ENCODE measurements at regions not wholly inside any gene's neighbourhood (a gene's known extent, or its start where the extent isn't known, plus 50 kb on each side); places are given as distances from the start of the nearest gene placed in this dataset.
A peak's percentile ranks its signal among the peaks of the same experiment; 100 is the strongest.

GRCh38 chr14:71713451-71713850 lies 218.8 kb upstream of the RGS6 start:
- Histone ChIP-seq H2BK15ac (ENCODE audit: low read depth, poor library complexity, severe bottlenecking) (no peak overlapping the region), H3K4me3 (ENCODE audit: insufficient read depth in 1 of 2, low read depth in 1 of 2, low read length in 2 of 2) (peak overlapping the region in 1 of 2 experiments; percentile 12), H3K79me1 (replicated peaks; ENCODE audit: low read length, poor library complexity, severe bottlenecking) (peaks cover 2% of the 10 kb centered on the region), H3K9ac (ENCODE audit: low read length) (no peak overlapping the region), H3K23ac (ENCODE audit: low read length in 2 of 2) (no peak overlapping the region), H3K4me2 (ENCODE audit: low read length, poor library complexity, severe bottlenecking) (no peak overlapping the region), H4K8ac (ENCODE audit: low read length) (no peak overlapping the region), H3K27me3 (ENCODE audit: control insufficient read depth in 1 of 2, insufficient read depth in 1 of 2, low read length in 2 of 2) (no peaks in the 10 kb centered on the region), H3K4me1 (ENCODE audit: control insufficient read depth, insufficient read depth, low read depth, low read length) (peaks cover 1% of the 10 kb centered on the region), H2BK5ac (ENCODE audit: low read depth, low read length, poor library complexity, severe bottlenecking) (no peak overlapping the region), H2AFZ (ENCODE audit: low read depth, low read length) (no peak overlapping the region), H3K9me3 (ENCODE audit: control insufficient read depth, low read length) (no peaks in the 10 kb centered on the region), H3K36me3 (ENCODE audit: control insufficient read depth in 1 of 2, insufficient read depth in 2 of 2, low read depth in 1 of 2, low read length in 2 of 2) (peaks cover 5 to 8% of the 10 kb centered on the region in 2 experiments), H2BK12ac (ENCODE audit: low read length in 2 of 2) (no peak overlapping the region), H3K14ac (ENCODE audit: low read length in 2 of 2) (no peak overlapping the region), H3K18ac (ENCODE audit: low read depth in 1 of 2, low read length in 2 of 2) (no peak overlapping the region), H2BK120ac (ENCODE audit: low read depth, low read length) (no peak overlapping the region), H3K27ac (ENCODE audit: low read length, poor library complexity, severe bottlenecking) (no peak overlapping the region), H4K91ac (ENCODE audit: low read length) (no peak overlapping the region), H2AK5ac (ENCODE audit: low read length, severe bottlenecking) (no peak overlapping the region), H3K4ac (ENCODE audit: low read depth in 1 of 2, low read length in 2 of 2) (no peak overlapping the region)
- no peak for DNase-seq
- WGBS, result no CpG with 5 or more reads among the region's 1 CpG

DNA sequence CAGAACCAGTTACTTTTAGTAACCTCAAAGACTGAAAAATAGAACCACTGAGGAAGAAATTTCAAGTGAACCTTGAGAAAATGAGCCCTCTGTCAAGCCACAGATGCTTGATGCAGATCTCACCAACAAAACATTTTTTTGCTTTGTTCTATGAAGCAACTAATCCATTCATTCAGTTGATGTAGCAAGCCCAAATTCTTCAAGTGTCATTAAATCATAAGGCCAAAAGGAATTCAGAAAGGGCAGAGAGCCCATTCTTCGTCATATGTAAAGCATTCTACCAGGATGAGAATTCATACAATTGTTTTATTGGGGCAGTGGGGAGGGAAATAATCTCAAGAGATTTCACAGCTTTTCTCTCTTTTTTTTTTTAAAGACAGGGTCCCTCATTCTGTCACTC lies 218.0 kb upstream of the RGS6 start:
- H2BK15ac ChIP-seq (ENCODE audit: low read depth, poor library complexity, severe bottlenecking), result no peak overlapping the region
- H2BK120ac ChIP-seq (ENCODE audit: low read depth, low read length), result no peak overlapping the region
- no peak overlapping the region for H4K91ac ChIP-seq (ENCODE audit: low read length)
- H3K27ac ChIP-seq (ENCODE audit: low read length, poor library complexity, severe bottlenecking), result no peak overlapping the region
- H3K23ac ChIP-seq (ENCODE audit: low read length in 2 of 2), result no peak overlapping the region
- no peak for DNase-seq
- H3K27me3 ChIP-seq (ENCODE audit: control insufficient read depth in 1 of 2, insufficient read depth in 1 of 2, low read length in 2 of 2), result no peaks in the 10 kb centered on the region
- H3K14ac ChIP-seq (ENCODE audit: low read length in 2 of 2), result no peak overlapping the region
- no peaks in the 10 kb centered on the region for H3K9me3 ChIP-seq (ENCODE audit: control insufficient read depth, low read length)
- H2BK12ac ChIP-seq (ENCODE audit: low read length in 2 of 2), result no peak overlapping the region
- H2AFZ ChIP-seq (ENCODE audit: low read depth, low read length), result no peak overlapping the region
- H2AK5ac ChIP-seq (ENCODE audit: low read length, severe bottlenecking), result no peak overlapping the region
- H3K79me1 ChIP-seq (replicated peaks; ENCODE audit: low read length, poor library complexity, severe bottlenecking), result peaks cover 2% of the 10 kb centered on the region
- H3K4ac ChIP-seq (ENCODE audit: low read depth in 1 of 2, low read length in 2 of 2), result no peak overlapping the region
- WGBS, result 78% methylated on average over 1 of the region's 1 CpG
- H2BK5ac ChIP-seq (ENCODE audit: low read depth, low read length, poor library complexity, severe bottlenecking), result no peak overlapping the region
- H3K4me1 ChIP-seq (ENCODE audit: control insufficient read depth, insufficient read depth, low read depth, low read length), result peaks cover 1% of the 10 kb centered on the region
- peak overlapping the region; percentile 15 for H3K9ac ChIP-seq (ENCODE audit: low read length)
- H3K36me3 ChIP-seq (ENCODE audit: control insufficient read depth in 1 of 2, insufficient read depth in 2 of 2, low read depth in 1 of 2, low read length in 2 of 2), result peaks cover 3 to 5% of the 10 kb centered on the region in 2 experiments
- no peak overlapping the region for H4K8ac ChIP-seq (ENCODE audit: low read length)
- no peak overlapping the region for H3K4me2 ChIP-seq (ENCODE audit: low read length, poor library complexity, severe bottlenecking)
- no peak overlapping the region for H3K18ac ChIP-seq (ENCODE audit: low read depth in 1 of 2, low read length in 2 of 2)
- H3K4me3 ChIP-seq (ENCODE audit: insufficient read depth in 1 of 2, low read depth in 1 of 2, low read length in 2 of 2), result no peak overlapping the region

GRCh38 chr14:71716041-71716772 lies 216.0 kb upstream of the RGS6 start:
- Histone ChIP-seq H3K14ac (ENCODE audit: low read length in 2 of 2) (no peak overlapping the region), H3K4me3 (ENCODE audit: insufficient read depth in 1 of 2, low read depth in 1 of 2, low read length in 2 of 2) (no peak overlapping the region), H3K36me3 (ENCODE audit: control insufficient read depth in 1 of 2, insufficient read depth in 2 of 2, low read depth in 1 of 2, low read length in 2 of 2) (no peaks in the 10 kb centered on the region), H3K9ac (ENCODE audit: low read length) (no peak overlapping the region), H3K4me1 (ENCODE audit: control insufficient read depth, insufficient read depth, low read depth, low read length) (peaks cover 1% of the 10 kb centered on the region), H2BK15ac (ENCODE audit: low read depth, poor library complexity, severe bottlenecking) (no peak overlapping the region), H4K8ac (ENCODE audit: low read length) (no peak overlapping the region), H3K9me3 (ENCODE audit: control insufficient read depth, low read length) (no peaks in the 10 kb centered on the region), H3K23ac (ENCODE audit: low read length in 2 of 2) (no peak overlapping the region), H2AK5ac (ENCODE audit: low read length, severe bottlenecking) (no peak overlapping the region), H2AFZ (ENCODE audit: low read depth, low read length) (no peak overlapping the region), H3K18ac (ENCODE audit: low read depth in 1 of 2, low read length in 2 of 2) (no peak overlapping the region), H3K4me2 (ENCODE audit: low read length, poor library complexity, severe bottlenecking) (no peak overlapping the region), H4K91ac (ENCODE audit: low read length) (no peak overlapping the region), H3K27ac (ENCODE audit: low read length, poor library complexity, severe bottlenecking) (no peak overlapping the region), H3K4ac (ENCODE audit: low read depth in 1 of 2, low read length in 2 of 2) (no peak overlapping the region), H2BK120ac (ENCODE audit: low read depth, low read length) (no peak overlapping the region), H3K27me3 (ENCODE audit: control insufficient read depth in 1 of 2, insufficient read depth in 1 of 2, low read length in 2 of 2) (no peaks in the 10 kb centered on the region), H2BK5ac (ENCODE audit: low read depth, low read length, poor library complexity, severe bottlenecking) (no peak overlapping the region), H2BK12ac (ENCODE audit: low read length in 2 of 2) (no peak overlapping the region), H3K79me1 (replicated peaks; ENCODE audit: low read length, poor library complexity, severe bottlenecking) (peaks cover 2% of the 10 kb centered on the region)
- DNase-seq, result no peak
- WGBS, result 94% methylated on average over 6 of the region's 6 CpGs

DNA sequence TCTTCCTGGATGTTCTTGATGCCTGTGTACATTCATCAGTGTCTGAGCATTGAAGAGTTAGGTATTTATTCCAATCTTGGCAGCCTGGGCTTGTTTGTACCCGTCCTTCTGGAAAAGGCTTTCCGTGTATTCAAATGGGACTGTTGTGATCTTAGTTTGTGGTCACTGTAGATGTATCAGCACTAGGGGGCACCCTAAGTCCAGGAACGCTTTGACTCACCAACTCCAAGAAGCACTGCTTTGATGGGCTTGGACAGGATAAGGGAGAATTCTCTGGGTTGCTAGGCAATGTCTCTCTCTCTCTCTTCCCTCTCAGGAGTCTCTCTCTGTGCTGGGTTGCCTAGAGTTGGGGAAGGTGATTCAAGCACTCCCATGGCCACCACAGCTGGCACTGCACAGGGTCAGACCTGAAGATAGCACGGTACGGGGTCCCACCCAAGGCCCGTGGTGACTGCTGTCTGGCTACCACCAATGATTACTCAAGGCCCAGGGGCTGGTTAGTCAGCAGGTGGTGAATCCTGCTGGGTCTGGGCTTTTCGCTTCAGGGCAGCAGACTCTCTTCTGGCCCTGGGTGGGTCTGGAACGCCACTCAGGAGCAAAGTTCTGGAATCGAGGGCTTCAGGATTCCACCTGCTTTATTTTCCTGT lies 211.1 kb upstream of the RGS6 start:
- no peak overlapping the region for H2BK120ac ChIP-seq (ENCODE audit: low read depth, low read length)
- no peaks in the 10 kb centered on the region for H3K27me3 ChIP-seq (ENCODE audit: control insufficient read depth in 1 of 2, insufficient read depth in 1 of 2, low read length in 2 of 2)
- peak; percentile 78 for DNase-seq
- H3K4me1 ChIP-seq (ENCODE audit: control insufficient read depth, insufficient read depth, low read depth, low read length), result peaks cover 3% of the 10 kb centered on the region
- H2BK5ac ChIP-seq (ENCODE audit: low read depth, low read length, poor library complexity, severe bottlenecking), result no peak overlapping the region
- no peak overlapping the region for H3K18ac ChIP-seq (ENCODE audit: low read depth in 1 of 2, low read length in 2 of 2)
- H4K91ac ChIP-seq (ENCODE audit: low read length), result no peak overlapping the region
- no peaks in the 10 kb centered on the region for H3K79me1 ChIP-seq (replicated peaks; ENCODE audit: low read length, poor library complexity, severe bottlenecking)
- 78% methylated on average over 9 of the region's 9 CpGs for WGBS
- no peak overlapping the region for H3K4ac ChIP-seq (ENCODE audit: low read depth in 1 of 2, low read length in 2 of 2)
- H2BK15ac ChIP-seq (ENCODE audit: low read depth, poor library complexity, severe bottlenecking), result no peak overlapping the region
- H3K4me2 ChIP-seq (ENCODE audit: low read length, poor library complexity, severe bottlenecking), result no peak overlapping the region
- no peak overlapping the region for H4K8ac ChIP-seq (ENCODE audit: low read length)
- no peak overlapping the region for H2AFZ ChIP-seq (ENCODE audit: low read depth, low read length)
- H3K27ac ChIP-seq (ENCODE audit: low read length, poor library complexity, severe bottlenecking), result no peak overlapping the region
- H3K9ac ChIP-seq (ENCODE audit: low read length), result no peak overlapping the region
- no peaks in the 10 kb centered on the region for H3K9me3 ChIP-seq (ENCODE audit: control insufficient read depth, low read length)
- no peak overlapping the region for H3K23ac ChIP-seq (ENCODE audit: low read length in 2 of 2)
- no peak overlapping the region for H2BK12ac ChIP-seq (ENCODE audit: low read length in 2 of 2)
- peaks cover 0 to 9% of the 10 kb centered on the region in 2 experiments for H3K36me3 ChIP-seq (ENCODE audit: control insufficient read depth in 1 of 2, insufficient read depth in 2 of 2, low read depth in 1 of 2, low read length in 2 of 2)
- H2AK5ac ChIP-seq (ENCODE audit: low read length, severe bottlenecking), result no peak overlapping the region
- no peak overlapping the region for H3K14ac ChIP-seq (ENCODE audit: low read length in 2 of 2)
- H3K4me3 ChIP-seq (ENCODE audit: insufficient read depth in 1 of 2, low read depth in 1 of 2, low read length in 2 of 2), result no peak overlapping the region

All from mesenchymal stem cell (in vitro differentiated cells and primary cell).